GM18519 (cell line): ENCODE measurements at regions not wholly inside any gene's neighbourhood (a gene's known extent, or its start where the extent isn't known, plus 50 kb on each side); places are given as distances from the start of the nearest gene placed in this dataset.
A peak's percentile ranks its signal among the peaks of the same experiment; 100 is the strongest.
"Not testable (repeated sequence)": the region's sequence is repeated elsewhere in the genome, so short reads cannot be mapped to it uniquely, and the experiment has no call there.

Source experiments
- ATAC-seq: cut with Tn5 transposase; IDR thresholded peaks from one replicate; pipeline ENCODE4 v1.9.1; 2021; ENCODE audit warnings: mild to moderate bottlenecking, moderate library complexity; ENCODE audit not compliant: unreplicated experiment, low FRiP score

GRCh38 chr4:3952443-3953139 lies 186.4 kb downstream of the ADRA2C start:
- ATAC-seq: not testable (repeated sequence)

- not testable (repeated sequence) for ATAC-seq
Measured at GRCh38 chr4:3953140-3953489, 186.9 kb downstream of the ADRA2C start.

- ATAC-seq: peak; percentile 23
Measured at GRCh38 chr4:3954540-3955320, 188.5 kb downstream of the ADRA2C start.

- peak; percentile 85 for ATAC-seq
Measured at GRCh38 chr4:3955321-3956164, 189.4 kb downstream of the ADRA2C start.

- not testable (repeated sequence) for ATAC-seq
Measured at GRCh38 chr4:3956165-3956867, 190.1 kb downstream of the ADRA2C start.

GRCh38 chr4:3961091-3961672 lies 195.0 kb downstream of the ADRA2C start:
- ATAC-seq: not testable (repeated sequence)

- ATAC-seq: not testable (repeated sequence)
Measured at GRCh38 chr4:3964572-3965278, 198.5 kb downstream of the ADRA2C start.

- not testable (repeated sequence) for ATAC-seq
Measured at GRCh38 chr4:3967204-3967603, 201.0 kb downstream of the ADRA2C start.

GRCh38 chr4:3972626-3973025 lies 206.4 kb downstream of the ADRA2C start:
- ATAC-seq: not testable (repeated sequence)

- ATAC-seq: not testable (repeated sequence)
Measured at GRCh38 chr4:3973581-3974200, 207.5 kb downstream of the ADRA2C start.

GRCh38 chr4:3983518-3984125 lies 217.4 kb downstream of the ADRA2C start:
- ATAC-seq: not testable (repeated sequence)

GRCh38 chr4:3984796-3985195 lies 218.6 kb downstream of the ADRA2C start:
- not testable (repeated sequence) for ATAC-seq

- not testable (repeated sequence) for ATAC-seq
Measured at GRCh38 chr4:3986412-3986811, 220.2 kb downstream of the ADRA2C start.

GRCh38 chr4:3997386-3997785 lies 229.3 kb downstream of the OTOP1 start:
- ATAC-seq: not testable (repeated sequence)

- not testable (repeated sequence) for ATAC-seq
Measured at GRCh38 chr4:4004036-4004435, 222.7 kb downstream of the OTOP1 start.

- not testable (repeated sequence) for ATAC-seq
Measured at GRCh38 chr4:4004702-4005101, 222.0 kb downstream of the OTOP1 start.

- not testable (repeated sequence) for ATAC-seq
Measured at GRCh38 chr4:4006356-4006755, 220.4 kb downstream of the OTOP1 start.

- not testable (repeated sequence) for ATAC-seq
Measured at GRCh38 chr4:4019071-4019470, 207.7 kb downstream of the OTOP1 start.
